ENCODE measurements at regions not wholly inside any gene's neighbourhood (a gene's known extent, or its start where the extent isn't known, plus 50 kb on each side); places are given as distances from the start of the nearest gene placed in this dataset.

DNA sequence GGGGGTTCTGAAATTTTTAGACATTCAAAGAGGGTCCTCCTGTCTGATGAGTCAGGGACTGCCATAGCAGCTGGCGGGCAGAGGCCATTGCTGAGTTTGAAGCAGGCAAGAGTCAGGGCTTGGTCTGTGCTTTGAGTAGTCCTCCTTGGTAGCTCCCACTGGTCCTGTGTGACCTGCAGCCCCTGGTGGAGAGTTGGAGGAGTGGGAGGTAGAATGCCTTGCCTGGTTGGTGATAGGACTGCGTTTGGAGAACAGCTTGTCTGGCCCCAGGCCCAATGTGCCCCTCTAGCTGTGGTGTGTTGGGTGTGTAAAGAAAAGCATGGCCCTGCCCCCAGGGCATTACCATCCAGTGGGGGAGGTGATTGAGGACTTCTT, 116.7 kb downstream of the BEGAIN start:
- no peaks in the 10 kb centered on the region for H3K27me3 Mint-ChIP-seq (ENCODE audit: low read depth)
- no peaks in the 10 kb centered on the region for H3K4me1 Mint-ChIP-seq
- no peaks in the 10 kb centered on the region for H3K9me3 Mint-ChIP-seq
- peaks cover 8% of the 10 kb centered on the region for H3K36me3 Mint-ChIP-seq (ENCODE audit: low read depth)
- H3K27ac Mint-ChIP-seq, result no peak overlapping the region
- no peak overlapping the region for H3K4me3 Mint-ChIP-seq
- TF ChIP-seq, protein P1, sequence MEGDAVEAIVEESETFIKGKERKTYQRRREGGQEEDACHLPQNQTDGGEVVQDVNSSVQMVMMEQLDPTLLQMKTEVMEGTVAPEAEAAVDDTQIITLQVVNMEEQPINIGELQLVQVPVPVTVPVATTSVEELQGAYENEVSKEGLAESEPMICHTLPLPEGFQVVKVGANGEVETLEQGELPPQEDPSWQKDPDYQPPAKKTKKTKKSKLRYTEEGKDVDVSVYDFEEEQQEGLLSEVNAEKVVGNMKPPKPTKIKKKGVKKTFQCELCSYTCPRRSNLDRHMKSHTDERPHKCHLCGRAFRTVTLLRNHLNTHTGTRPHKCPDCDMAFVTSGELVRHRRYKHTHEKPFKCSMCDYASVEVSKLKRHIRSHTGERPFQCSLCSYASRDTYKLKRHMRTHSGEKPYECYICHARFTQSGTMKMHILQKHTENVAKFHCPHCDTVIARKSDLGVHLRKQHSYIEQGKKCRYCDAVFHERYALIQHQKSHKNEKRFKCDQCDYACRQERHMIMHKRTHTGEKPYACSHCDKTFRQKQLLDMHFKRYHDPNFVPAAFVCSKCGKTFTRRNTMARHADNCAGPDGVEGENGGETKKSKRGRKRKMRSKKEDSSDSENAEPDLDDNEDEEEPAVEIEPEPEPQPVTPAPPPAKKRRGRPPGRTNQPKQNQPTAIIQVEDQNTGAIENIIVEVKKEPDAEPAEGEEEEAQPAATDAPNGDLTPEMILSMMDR (IDR thresholded peaks at IDR 0.05; ENCODE audit: unreplicated experiment in 3 of 3), result no peak

DNA sequence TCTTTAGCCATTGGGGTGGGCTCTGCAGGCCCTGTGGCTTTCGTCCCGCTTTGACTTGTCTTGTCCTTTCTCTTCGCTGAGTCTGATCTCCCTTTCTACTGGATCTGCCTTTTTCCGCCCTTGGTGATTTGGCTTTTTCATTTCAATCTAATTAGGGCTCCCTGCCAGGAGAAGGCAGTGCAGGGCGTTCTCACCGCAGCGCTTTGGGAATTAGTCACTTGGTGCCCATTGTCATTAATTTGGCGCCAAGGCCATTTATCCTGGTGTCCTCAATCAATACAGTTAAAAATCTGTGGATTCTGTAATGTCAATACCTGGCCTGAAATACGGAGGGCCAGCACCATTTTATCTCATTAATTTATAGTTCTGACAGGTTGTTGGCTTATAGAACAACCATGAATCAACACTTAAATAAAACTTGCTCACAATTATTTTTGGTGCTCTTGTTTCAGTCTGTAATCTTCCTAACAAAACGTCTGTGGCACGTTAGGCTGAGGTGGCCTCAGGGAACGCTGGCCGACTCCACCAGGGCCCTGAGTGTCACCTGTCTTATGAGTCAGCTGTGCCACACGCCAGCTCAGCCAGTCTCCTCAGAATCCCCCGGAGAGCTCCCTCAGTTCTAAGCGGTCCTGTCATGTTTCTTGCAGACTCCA, 115.7 kb downstream of the BEGAIN start:
- Mint-ChIP-seq H3K27ac (no peak overlapping the region), H3K4me3 (no peak overlapping the region), H3K27me3 (ENCODE audit: low read depth) (no peaks in the 10 kb centered on the region), H3K9me3 (no peaks in the 10 kb centered on the region), H3K36me3 (ENCODE audit: low read depth) (peaks cover 8% of the 10 kb centered on the region), H3K4me1 (no peaks in the 10 kb centered on the region)
- TF ChIP-seq, protein P1 (IDR thresholded peaks at IDR 0.05; ENCODE audit: unreplicated experiment in 3 of 3), result no peak

DNA sequence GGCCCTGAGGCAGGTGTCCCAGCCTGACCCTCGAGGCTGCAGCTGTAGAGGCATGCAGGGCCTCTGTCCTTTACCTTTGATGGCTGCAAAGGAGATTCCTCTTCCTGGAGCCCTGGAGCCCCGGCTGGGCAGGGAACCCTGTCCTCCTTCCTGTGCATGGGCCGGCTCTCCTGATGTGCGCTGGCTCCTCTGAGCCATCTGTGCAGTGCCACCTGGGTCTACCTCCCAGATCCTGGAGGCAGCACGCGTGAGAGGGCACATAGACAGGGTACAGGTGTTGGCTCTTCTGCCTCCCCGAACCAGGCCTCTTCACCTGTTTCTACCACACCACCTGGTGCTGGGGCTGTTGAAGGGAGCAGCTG, 115.1 kb downstream of the BEGAIN start:
- no peaks in the 10 kb centered on the region for H3K9me3 Mint-ChIP-seq
- H3K4me3 Mint-ChIP-seq, result no peak overlapping the region
- H3K4me1 Mint-ChIP-seq, result no peaks in the 10 kb centered on the region
- no peak overlapping the region for H3K27ac Mint-ChIP-seq
- peaks cover 8% of the 10 kb centered on the region for H3K36me3 Mint-ChIP-seq (ENCODE audit: low read depth)
- H3K27me3 Mint-ChIP-seq (ENCODE audit: low read depth), result no peaks in the 10 kb centered on the region
- TF ChIP-seq, protein P1 (IDR thresholded peaks at IDR 0.05; ENCODE audit: unreplicated experiment in 3 of 3), result no peak

DNA sequence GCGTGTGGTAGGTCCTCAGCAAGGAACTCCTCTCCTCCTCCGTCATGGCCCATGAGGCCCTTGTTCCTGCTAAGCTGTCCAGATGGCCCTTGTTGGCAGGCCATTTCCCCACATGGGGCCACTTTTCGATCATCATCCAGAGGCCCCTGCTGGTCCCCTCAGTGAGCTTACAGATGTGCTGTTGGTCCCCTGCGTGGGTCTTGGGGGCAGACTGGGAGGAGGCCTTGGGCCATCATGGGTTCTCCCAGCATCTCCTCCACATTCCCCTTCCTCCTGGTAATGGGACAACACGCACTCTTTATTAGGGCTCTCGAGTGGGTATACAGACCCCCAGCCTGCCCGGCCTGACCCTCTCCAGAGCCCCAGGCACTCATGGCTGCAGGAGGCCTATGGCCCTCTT, 114.7 kb downstream of the BEGAIN start:
- Mint-ChIP-seq H3K27me3 (ENCODE audit: low read depth) (no peaks in the 10 kb centered on the region), H3K27ac (no peak overlapping the region), H3K9me3 (no peaks in the 10 kb centered on the region), H3K36me3 (ENCODE audit: low read depth) (peaks cover 8% of the 10 kb centered on the region), H3K4me1 (no peaks in the 10 kb centered on the region), H3K4me3 (no peak overlapping the region)
- TF ChIP-seq, protein P1 (IDR thresholded peaks at IDR 0.05; ENCODE audit: unreplicated experiment in 3 of 3), result no peak

DNA sequence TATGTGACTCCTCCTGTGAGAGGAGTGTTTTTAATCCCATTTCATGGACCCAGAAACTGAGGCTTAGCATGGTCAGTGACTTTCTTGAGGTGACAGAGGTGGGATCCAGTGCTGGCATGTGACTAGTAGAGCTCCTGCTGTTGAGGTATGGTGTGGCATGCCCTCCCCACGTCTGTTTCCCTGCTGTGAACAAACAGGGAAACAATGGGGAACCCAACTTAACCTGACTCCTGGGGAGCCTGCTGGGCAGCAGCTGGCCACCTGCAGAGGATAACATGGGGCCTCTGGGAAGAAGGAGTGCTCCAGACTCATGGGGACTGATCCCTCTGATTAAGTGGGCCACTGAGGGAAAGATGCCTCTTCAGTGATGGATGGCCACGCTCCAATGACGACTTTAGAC, 114.0 kb downstream of the BEGAIN start:
- Mint-ChIP-seq H3K27me3 (ENCODE audit: low read depth) (no peaks in the 10 kb centered on the region), H3K27ac (no peak overlapping the region), H3K4me1 (no peaks in the 10 kb centered on the region), H3K4me3 (no peak overlapping the region), H3K36me3 (ENCODE audit: low read depth) (peaks cover 8% of the 10 kb centered on the region), H3K9me3 (no peaks in the 10 kb centered on the region)
- TF ChIP-seq, protein P1 (IDR thresholded peaks at IDR 0.05; ENCODE audit: unreplicated experiment in 3 of 3), result no peak

DNA sequence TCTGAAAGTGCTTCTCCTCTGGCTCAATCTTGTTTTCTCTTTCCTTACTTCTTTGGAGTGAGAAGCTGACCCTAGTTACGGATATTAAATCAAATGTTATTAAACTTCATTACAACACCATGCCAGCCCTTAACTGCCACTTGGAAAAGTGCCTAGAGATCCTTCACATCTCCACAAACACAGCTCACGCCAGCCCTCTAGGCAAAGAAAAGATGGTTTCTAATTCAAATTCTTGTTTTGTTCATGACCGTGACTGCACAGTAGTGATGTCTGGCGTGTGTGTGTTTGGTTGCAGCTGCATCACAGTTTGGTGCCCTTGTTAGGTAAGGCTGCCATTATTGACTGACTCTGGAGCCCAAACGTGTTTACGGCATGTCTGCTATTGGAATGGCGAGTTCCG, 113.0 kb downstream of the BEGAIN start:
- no peaks in the 10 kb centered on the region for H3K4me1 Mint-ChIP-seq
- no peak overlapping the region for H3K4me3 Mint-ChIP-seq
- no peak overlapping the region for H3K27ac Mint-ChIP-seq
- TF ChIP-seq, protein P1 (IDR thresholded peaks at IDR 0.05; ENCODE audit: unreplicated experiment in 3 of 3), result no peak
- no peaks in the 10 kb centered on the region for H3K9me3 Mint-ChIP-seq
- H3K27me3 Mint-ChIP-seq (ENCODE audit: low read depth), result no peaks in the 10 kb centered on the region
- peaks cover 8% of the 10 kb centered on the region for H3K36me3 Mint-ChIP-seq (ENCODE audit: low read depth)

All from nephron (organoid).